Astrocyte (in vitro differentiated cells and primary cell): ENCODE measurements at regions not wholly inside any gene's neighbourhood (a gene's known extent, or its start where the extent isn't known, plus 50 kb on each side); places are given as distances from the start of the nearest gene placed in this dataset.

ENCODE experiments used
- EZH2 ChIP-seq: IDR thresholded peaks from 2 replicates; pipeline ENCODE4 v1.6.1; 2012; ENCODE audit warnings: mild to moderate bottlenecking, low read length, inconsistent platforms; ENCODE audit not compliant: insufficient read depth
- TF ChIP-seq, protein P1 (sequence below): IDR thresholded peaks from 2 replicates; pipeline ENCODE4 v1.5.1; 2011; ENCODE audit warnings: low read depth, mild to moderate bottlenecking, inconsistent platforms, low read length, moderate library complexity; ENCODE audit not compliant: insufficient read depth

DNA sequence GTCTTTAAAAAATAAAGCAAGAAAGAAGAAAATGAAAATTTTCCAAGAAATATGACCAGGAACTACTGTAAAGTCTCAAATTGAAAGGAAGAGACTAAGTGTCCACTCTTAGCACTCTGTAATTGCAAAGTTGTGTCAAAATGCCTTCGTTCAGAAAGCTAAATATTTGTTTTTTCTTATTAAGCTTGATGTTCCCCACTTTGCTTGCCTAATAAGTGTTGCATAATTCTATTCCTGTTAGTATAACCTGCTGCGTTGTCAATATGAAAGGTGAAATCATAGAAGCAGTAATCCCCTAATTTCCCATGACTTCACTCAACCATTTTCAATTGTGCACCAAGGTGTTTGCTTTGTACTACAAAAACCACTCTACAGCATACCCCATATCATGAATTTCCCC, 442.9 kb upstream of the CTSO start:
- TF ChIP-seq, protein P1, sequence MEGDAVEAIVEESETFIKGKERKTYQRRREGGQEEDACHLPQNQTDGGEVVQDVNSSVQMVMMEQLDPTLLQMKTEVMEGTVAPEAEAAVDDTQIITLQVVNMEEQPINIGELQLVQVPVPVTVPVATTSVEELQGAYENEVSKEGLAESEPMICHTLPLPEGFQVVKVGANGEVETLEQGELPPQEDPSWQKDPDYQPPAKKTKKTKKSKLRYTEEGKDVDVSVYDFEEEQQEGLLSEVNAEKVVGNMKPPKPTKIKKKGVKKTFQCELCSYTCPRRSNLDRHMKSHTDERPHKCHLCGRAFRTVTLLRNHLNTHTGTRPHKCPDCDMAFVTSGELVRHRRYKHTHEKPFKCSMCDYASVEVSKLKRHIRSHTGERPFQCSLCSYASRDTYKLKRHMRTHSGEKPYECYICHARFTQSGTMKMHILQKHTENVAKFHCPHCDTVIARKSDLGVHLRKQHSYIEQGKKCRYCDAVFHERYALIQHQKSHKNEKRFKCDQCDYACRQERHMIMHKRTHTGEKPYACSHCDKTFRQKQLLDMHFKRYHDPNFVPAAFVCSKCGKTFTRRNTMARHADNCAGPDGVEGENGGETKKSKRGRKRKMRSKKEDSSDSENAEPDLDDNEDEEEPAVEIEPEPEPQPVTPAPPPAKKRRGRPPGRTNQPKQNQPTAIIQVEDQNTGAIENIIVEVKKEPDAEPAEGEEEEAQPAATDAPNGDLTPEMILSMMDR, result no peak
- TF ChIP-seq EZH2, result no peak
